Gastroesophageal sphincter (tissue), 3 donors: ENCODE measurements at regions not wholly inside any gene's neighbourhood (a gene's known extent, or its start where the extent isn't known, plus 50 kb on each side); places are given as distances from the start of the nearest gene placed in this dataset.

ENCODE experiments used
- POLR2A ChIP-seq, 2 donors: fragments of 450-650 bp; IDR thresholded peaks; one replicate each; pipeline ENCODE4 v1.6.1; 2017; ENCODE audit warnings: antibody characterized with exemption in 2 of 2, mild to moderate bottlenecking in 2 of 2, moderate library complexity in 1 of 2
- TF ChIP-seq, protein P1 (sequence below), 4 experiments: fragments of 200-600 bp in 2 of 4; fragments of 450-650 bp in 2 of 4; sonication (generic) in 1 of 4; IDR thresholded peaks; one replicate each; pipeline ENCODE4 v1.5.1; 2017 to 2019; ENCODE audit warnings: antibody characterized with exemption in 4 of 4, mild to moderate bottlenecking in 2 of 4, moderate library complexity in 2 of 4

DNA sequence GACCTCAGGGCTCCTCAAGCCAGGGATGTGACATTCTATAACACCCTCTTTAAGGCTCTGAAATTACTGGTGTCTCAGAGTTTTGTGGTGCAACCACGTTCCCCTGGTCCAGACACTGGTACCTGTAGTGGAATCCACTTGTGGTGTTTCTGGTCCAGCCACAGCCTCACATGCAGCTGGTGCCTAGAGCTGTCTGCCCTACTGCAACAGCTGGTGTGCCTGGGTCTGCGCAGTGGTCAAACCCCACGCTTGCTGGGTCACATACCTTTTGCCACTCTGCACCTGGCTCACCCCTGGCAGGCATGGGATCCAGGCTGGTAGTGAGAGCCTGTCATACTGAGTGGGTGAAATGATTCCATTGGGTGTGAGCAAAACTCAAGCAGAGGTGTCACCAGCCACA, 1230.2 kb upstream of the EYS start:
- TF ChIP-seq, protein P1, sequence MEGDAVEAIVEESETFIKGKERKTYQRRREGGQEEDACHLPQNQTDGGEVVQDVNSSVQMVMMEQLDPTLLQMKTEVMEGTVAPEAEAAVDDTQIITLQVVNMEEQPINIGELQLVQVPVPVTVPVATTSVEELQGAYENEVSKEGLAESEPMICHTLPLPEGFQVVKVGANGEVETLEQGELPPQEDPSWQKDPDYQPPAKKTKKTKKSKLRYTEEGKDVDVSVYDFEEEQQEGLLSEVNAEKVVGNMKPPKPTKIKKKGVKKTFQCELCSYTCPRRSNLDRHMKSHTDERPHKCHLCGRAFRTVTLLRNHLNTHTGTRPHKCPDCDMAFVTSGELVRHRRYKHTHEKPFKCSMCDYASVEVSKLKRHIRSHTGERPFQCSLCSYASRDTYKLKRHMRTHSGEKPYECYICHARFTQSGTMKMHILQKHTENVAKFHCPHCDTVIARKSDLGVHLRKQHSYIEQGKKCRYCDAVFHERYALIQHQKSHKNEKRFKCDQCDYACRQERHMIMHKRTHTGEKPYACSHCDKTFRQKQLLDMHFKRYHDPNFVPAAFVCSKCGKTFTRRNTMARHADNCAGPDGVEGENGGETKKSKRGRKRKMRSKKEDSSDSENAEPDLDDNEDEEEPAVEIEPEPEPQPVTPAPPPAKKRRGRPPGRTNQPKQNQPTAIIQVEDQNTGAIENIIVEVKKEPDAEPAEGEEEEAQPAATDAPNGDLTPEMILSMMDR (IDR thresholded peaks at IDR 0.05), result no peak
- no peak for TF ChIP-seq POLR2A (IDR thresholded peaks at IDR 0.05)
